Spinal cord (tissue), 10 donors: ENCODE measurements at regions not wholly inside any gene's neighbourhood (a gene's known extent, or its start where the extent isn't known, plus 50 kb on each side); places are given as distances from the start of the nearest gene placed in this dataset. TPM values are rescaled to one million over a fixed set of nuclear protein-coding genes. Genes with fewer than 3 reads are reported as not detected.

Experiments
- DNase-seq, 6 donors: peaks; one replicate each; pipeline versions ENCODE4 v3.0.0 to v3.0.0-alpha.2; 2013 to 2015; ENCODE audit warnings: low spot score in 6 of 6, low read depth in 4 of 6
- H3K27ac ChIP-seq: one replicate; pipeline ENCODE4 v1.5.1; 2013; ENCODE audit warnings: low read depth, low read length, control low read depth
- H3K27me3 ChIP-seq: one replicate; pipeline ENCODE4 v1.6.1; 2013; ENCODE audit warnings: low read length; ENCODE audit not compliant: control insufficient read depth, insufficient read depth
- H3K36me3 ChIP-seq: one replicate; pipeline ENCODE4 v1.6.1; 2013; ENCODE audit warnings: low read length; ENCODE audit not compliant: control insufficient read depth, insufficient read depth
- H3K4me1 ChIP-seq: one replicate; pipeline ENCODE4 v1.6.1; 2013; ENCODE audit warnings: low read length; ENCODE audit not compliant: control insufficient read depth, insufficient read depth
- H3K4me3 ChIP-seq: one replicate; pipeline ENCODE4 v1.5.1; 2013; ENCODE audit warnings: low read depth, low read length, control low read depth
- H3K9me3 ChIP-seq: one replicate; pipeline ENCODE4 v1.6.1; 2013; ENCODE audit warnings: low read length; ENCODE audit not compliant: control insufficient read depth, insufficient read depth
- WGBS: methylation state at CpG from one replicate; pipeline ENCODE4 v1.1.5; 2013; ENCODE audit warnings: missing lambda C conversion rate; ENCODE audit not compliant: insufficient coverage; 5-methylcytosine and 5-hydroxymethylcytosine counted together
- small RNA-seq: library from RNA; depleted of rRNA; stranded (forward); fragments of <200 nt; gene quantifications from one replicate; pipeline ENCODE3, GENCODE V24; 2014; ENCODE audit warnings: low replicate concordance
- donor health status: healthy.

- no CpG with 5 or more reads among the region's 2 CpGs for WGBS
- H3K4me3 ChIP-seq, result no peak overlapping the region
Observed at GRCh38 chr3:145981056-145981455, 179.9 kb downstream of the PLOD2 start.

DNA sequence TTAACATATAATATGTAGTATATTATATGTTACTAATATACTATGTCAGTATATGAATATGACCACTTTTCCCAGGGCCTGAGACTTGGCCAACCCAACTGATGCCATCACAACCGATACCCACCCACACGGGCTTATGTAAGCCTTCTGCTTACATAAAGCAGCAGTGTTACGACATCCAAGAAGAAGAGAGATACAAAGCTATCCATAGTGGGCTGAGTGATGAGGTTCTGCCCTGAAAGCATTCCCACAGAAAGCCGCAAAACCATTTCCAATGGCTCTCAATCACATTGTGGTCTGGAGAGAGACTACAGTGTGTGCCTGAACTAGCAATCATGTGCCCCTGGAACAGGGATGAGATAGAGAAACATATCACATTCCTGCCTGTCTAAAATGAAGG lies 177.9 kb downstream of the PLOD2 start:
- no peak overlapping the region for H3K27ac ChIP-seq

More at GRCh38 chr3:145981056-145981455, 179.9 kb downstream of the PLOD2 start:
- H3K4me1 ChIP-seq, result no peaks in the 10 kb centered on the region
- no peaks in the 10 kb centered on the region for H3K27me3 ChIP-seq
- no peaks in the 10 kb centered on the region for H3K36me3 ChIP-seq
- H3K27ac ChIP-seq, result no peak overlapping the region
- DNase-seq, result peak in 1 of 6 donors; percentile 52
- no peaks in the 10 kb centered on the region for H3K9me3 ChIP-seq

More for the DNA sequence above, 177.9 kb downstream of the PLOD2 start:
- Histone ChIP-seq H3K4me3 (no peak overlapping the region), H3K9me3 (no peaks in the 10 kb centered on the region), H3K36me3 (no peaks in the 10 kb centered on the region), H3K4me1 (no peaks in the 10 kb centered on the region), H3K27me3 (no peaks in the 10 kb centered on the region)
- WGBS, result 100% methylated on average over 2 of the region's 4 CpGs
- DNase-seq, result no peak

Small RNAs in the stretch of these regions (small RNA-seq; reads per million reads assigned to genes)
- not detected for gene RNA5SP144
